GM04504 (cell line): ENCODE measurements at regions not wholly inside any gene's neighbourhood (a gene's known extent, or its start where the extent isn't known, plus 50 kb on each side); places are given as distances from the start of the nearest gene placed in this dataset.
"Not testable (repeated sequence)": the region's sequence is repeated elsewhere in the genome, so short reads cannot be mapped to it uniquely, and the experiment has no call there.

ENCODE experiments used
- DNase-seq: peaks from one replicate; pipeline ENCODE4 v3.0.0-alpha.2; 2012; ENCODE audit warnings: low read depth

DNA sequence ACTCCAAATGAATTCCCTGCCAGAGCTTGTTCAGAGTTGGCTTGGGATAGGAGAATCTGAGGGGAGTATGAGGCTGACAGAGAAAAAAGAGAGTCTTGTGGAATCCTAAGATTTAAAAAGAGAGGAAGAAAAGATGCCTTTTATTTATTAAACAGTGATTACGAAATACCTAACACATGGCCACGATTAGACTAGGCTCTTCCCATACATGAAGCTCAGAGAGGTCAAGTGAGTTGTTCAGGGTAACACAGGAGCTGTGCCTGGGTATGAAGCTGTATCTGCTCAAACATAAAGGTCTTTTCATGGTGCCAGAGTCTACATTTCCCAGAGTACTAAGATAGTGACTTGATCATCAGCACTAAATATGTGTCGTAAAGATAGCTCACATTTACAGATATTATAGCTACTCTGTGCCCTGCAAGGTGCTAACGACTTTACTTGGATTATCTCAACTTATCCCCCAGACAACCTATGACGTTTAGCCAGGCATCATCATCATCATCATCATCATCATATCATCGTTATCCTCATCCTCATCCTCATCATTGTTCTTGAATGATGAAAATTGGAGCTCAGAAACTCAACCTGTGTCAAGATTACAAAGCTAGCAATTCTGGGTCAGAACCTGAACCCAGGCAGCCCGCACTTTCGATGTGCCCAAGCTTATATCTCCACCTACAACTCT, 500.8 kb downstream of the NPIPA7 start:
- no peak for DNase-seq

DNA sequence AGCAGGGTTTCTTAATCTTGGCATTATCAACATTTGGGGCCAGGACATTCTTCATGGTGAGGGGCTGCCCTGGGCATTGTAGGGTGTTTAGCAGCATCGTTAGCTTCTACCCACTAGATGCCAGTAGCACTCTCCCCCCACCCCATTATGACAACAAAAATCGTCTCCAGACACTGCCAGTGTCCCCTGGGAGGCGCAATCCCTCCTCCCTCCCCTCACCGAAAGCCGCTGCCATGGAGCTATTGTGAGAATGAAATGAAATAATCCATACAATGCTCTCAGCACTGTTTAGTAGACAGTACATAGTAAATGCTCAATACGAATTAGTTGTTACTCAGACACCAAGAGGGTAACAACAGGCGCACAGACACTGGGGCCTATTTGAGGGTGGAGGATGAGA, 502.9 kb downstream of the NPIPA7 start:
- no peak for DNase-seq

DNA sequence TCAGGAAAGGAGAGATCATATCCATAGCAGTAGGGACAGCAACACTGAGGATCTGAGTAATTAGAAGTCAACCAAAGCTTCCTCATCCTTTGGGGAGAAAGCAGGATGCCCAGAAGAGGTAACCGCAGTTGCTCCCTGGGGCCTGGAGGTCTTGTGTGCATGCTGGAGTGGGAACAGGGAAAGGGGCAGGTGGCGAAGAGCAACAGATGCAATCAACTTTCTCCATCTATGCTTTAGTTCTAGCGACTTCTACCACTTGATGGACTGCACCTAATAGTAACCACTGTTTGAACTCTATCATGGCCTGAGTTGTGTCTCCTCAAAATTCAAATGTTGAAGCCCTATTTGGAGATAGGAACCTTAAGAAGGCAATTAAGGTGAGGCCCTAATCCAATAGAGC, 503.8 kb downstream of the NPIPA7 start:
- DNase-seq, result no peak

DNA sequence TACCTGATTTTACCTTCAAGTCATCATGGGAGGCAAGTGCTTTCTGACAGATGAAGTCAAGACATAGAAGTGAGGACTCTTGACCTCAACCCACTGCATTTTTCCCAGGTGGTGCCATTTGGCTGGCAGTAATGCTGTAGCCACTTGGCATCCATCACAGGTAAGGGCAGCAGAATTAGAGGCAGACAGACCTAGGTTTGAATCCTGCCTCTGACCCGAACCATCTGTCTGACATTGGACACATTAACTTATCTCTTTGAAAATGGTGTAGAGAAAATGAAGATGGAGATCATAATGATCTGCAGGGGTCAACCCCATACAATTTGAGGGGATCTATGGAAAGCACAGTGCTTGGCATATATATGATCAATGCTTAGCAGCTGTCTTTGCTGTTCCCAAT, 505.5 kb downstream of the NPIPA7 start:
- no peak for DNase-seq

DNA sequence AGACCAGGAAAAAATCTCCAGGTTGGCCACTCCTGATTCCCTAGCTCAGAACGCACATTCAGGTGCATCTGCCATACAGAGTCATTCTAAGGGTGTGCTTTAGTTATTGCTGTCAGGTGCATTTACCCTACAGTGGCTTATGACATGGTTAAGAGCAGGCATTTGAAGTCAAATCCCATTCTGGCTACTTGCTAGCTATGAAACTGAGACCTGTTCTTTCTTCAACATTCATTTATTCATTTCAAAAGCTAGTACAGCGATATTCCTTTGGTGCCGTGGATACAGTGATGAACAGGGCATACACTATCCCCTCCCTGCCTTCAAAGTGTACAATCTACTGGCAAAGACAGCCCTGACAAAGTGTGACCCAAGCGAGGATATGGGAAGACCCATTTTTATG, 508.3 kb downstream of the NPIPA7 start:
- no peak for DNase-seq

DNA sequence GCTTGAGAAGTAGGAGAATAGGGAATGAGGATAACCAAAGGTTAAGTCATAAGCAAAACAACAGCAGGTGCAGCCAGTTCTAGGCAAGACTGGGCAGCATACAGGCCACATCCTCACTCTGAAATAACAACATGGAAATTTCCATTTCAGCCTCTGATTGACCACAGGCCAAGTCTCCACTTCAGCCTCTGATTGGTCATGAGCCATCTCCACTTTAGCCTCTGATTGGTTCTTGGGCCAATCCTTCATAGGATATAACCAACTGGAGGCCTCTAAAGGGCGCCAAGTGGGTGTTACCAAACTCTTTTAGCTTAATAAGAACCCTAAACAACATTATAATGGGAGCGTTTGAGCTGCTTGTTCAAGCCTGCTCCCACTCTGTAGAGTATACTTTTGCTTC, 512.0 kb downstream of the NPIPA7 start:
- DNase-seq, result no peak

DNA sequence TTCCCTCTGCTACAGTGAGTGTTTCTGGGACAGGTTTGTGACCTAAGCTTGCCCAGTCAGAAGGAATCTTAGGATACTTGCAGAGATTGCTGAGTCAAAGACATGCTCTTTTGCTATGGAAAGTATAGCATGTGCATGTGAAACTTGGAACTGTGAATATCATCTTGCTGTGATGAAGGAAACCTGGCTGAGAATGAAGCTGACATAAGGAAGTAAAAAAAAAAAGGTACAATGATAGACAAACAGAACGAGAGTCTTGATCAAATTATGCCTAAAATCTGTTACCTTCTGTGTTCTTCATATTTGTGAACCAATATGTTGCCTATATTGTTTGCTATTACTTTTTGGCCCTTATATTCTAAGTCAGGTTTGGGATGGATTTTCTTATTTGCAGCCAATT, 525.7 kb downstream of the NPIPA7 start:
- no peak for DNase-seq

DNA sequence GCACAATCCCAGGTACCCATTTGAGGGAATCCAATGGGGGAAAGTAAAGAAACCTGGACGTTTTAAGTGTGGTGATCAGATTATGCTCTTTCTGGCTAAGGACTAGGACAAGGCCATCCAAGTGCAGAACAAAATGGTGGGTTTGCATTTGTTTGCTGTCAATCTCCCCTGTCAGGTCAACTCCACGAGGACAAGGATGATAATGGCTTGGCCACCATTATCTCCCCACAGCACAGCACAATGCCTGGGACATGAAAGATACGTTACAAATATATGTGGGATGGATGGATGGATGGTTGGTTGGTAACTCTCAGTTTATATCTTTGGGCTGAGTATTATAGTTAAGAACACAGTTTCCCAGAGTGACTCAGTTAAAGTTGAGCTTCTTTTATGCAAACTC, 526.9 kb downstream of the NPIPA7 start:
- no peak for DNase-seq

DNA sequence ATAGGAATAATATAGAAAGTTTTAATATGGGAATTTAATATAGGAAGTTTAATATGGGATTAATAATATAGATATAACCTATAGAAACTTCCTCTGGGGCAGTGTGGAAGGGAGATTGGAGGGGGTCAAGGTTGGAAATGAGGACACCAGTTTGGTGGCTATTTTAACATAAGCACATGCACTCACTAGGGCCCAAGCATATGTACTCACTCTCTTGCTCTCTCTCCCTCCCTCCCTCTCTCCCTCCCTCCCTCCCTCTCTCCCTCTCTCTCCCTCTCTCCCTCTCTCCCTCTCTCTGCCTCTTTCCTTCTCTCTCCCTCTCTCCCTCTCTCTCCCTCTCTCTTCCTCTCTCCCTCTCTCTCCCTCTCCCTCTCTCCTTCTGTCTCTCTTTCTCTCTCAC, 528.1 kb downstream of the NPIPA7 start:
- no peak for DNase-seq

DNA sequence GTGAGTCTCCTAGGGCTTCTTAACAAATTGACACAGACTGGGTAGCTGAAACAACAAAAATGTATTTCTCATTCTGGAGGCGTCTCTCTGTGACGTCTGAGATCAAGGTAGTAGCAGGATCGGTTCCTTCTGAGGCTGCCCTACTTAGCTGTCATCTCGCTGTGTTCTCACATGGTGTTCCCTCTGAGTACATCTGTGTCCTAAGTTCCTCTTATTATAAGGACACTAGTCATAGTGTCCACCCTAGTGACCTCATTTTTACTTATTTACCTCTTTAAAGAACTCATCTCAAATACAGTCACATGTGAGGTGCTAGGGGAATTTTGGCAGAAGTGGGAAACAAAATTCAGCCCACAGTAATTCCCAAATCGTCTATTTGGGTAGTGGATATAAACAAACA, 529.1 kb downstream of the NPIPA7 start:
- DNase-seq, result no peak

DNA sequence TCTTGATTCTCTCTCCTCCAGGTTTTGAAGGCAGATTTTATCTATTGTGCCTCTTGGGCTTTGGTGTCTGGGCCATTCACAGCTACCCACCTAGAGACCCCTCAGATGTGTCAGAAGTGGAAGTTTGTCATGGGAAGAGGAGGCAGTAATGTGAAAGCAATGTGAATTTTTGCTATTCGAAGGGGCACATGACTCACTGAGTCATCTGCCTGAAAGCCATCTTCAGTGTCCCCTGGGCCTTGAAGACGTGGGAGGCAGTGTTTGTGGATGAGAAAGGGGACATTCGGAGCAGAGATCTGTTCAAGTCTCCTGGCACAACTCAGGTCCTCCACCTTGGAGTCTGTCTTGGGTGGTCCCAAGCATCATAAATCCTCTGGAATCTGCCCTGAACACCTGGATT, 530.2 kb downstream of the NPIPA7 start:
- DNase-seq, result no peak

DNA sequence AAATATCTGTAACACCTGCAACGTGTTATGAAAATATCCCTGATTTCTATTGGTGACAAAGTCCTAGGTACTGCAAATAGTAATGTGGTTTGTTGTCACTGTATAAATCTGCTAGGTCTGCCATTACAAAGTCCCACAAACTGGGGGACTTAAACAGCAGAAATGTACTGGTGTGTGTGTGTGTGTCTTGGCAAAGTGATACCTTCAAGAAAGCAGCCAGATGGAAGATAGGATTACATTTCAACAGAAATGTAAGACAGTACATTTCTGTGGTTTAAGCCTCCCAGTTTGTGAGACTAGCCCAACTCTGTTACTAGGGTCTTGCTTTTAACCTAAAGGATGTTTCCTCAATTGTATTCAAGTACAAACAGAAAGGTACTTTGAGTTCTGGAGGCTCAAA, 531.7 kb downstream of the NPIPA7 start:
- no peak for DNase-seq

DNA sequence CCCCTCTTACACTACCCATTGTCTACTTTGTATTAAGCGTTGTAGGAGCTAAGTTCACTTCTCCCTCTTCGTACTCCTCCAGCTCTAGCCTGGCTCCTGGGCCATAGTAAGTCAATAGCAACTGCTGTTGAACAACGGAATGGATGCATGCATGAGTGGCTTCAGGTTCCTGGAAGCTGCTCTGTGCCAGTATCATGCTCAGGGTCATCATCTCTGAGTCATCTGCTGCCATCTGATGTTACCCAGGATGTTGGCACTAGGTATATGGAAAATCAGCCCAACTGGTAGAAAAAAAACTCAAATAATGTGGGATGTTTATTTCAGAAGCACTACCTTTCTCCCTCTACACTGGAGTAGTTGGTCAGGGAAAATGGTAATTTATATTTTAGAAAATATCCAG, 536.8 kb downstream of the NPIPA7 start:
- no peak for DNase-seq

DNA sequence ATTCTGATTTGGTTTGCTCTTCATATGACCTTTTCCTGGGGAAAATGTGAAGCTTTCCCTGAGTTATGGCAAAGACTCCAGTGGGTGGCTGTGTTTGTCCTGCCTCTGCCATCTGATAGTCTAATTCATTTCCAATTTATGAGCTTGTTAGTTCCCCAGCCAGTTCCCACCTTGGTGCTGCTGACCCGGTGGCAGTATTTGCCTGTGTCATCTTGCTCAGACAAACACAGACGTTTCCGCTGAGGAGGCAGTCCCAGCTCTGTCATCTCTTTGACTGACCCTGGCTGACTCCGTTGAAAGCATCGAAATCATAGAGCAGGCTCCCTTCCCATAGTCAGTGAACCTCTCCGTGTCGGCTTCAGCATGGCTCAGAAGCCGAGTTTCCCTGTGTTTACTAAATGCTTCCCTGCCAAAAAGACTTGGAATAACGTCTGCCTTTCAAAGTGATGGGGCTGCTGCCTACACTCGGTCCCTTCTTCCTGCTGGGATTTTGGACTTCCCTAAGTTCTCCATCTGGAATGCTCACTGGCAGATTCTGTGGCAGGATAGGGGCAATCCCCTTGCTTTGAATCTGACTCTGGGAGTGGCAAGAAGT, 538.3 kb downstream of the NPIPA7 start:
- DNase-seq, result no peak

DNA sequence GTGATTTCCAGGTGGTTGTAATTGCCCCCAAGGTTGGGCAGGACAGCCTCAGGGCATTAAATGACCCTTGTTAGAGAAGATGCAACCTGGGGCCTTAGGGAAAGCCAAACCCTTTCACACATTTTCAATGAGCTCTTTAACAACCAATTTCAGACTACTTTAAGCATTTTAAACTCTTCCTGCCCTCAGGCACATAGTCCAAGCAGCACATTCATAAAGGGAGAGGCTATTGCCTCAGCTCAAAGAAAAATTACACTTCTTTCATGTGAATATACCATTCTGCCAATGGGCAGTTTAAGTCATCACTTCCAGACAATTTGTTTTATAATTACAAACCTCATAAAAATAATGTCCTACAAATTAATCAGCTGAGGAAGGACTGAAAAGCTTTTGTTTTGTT, 544.5 kb downstream of the NPIPA7 start:
- DNase-seq, result no peak

DNA sequence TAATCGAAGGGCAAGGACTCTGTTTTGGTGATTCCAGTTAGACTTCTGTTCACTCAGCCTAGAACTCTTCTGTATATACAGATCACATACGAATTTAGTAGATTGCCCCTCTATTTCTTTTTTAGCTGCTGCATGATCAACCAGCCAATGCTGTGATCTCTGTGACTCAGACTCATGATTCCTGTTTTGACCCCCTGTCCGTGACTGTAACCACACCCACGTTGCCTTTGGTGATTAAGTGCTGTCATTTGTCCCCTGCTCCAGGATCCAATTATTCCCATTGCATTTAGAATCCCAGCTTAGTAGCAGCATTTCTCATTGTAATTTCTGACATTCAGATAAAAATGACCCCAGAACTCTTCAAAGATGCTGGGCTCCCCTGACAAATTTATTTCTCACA, 545.7 kb downstream of the NPIPA7 start:
- DNase-seq, result no peak

DNA sequence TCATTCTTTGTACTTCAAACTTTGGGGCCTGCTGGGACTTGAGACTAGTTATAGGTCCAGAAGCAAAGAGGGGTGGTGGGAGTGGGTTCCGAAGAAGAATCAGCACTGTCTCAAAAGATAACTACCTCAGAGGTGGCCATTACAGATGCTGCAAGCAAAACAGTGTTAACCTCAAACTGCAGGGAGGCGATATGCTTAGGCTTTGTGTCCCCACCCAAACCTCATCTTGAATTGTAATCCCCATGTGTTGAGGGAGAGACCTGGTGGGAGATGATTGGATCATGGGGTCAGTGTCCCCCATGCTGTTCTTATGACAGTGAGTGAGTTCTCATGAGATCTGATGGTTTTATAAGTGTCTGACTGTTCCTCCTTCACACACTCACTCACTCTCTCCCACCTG, 545.3 kb downstream of the XYLT1 start:
- DNase-seq, result no peak

DNA sequence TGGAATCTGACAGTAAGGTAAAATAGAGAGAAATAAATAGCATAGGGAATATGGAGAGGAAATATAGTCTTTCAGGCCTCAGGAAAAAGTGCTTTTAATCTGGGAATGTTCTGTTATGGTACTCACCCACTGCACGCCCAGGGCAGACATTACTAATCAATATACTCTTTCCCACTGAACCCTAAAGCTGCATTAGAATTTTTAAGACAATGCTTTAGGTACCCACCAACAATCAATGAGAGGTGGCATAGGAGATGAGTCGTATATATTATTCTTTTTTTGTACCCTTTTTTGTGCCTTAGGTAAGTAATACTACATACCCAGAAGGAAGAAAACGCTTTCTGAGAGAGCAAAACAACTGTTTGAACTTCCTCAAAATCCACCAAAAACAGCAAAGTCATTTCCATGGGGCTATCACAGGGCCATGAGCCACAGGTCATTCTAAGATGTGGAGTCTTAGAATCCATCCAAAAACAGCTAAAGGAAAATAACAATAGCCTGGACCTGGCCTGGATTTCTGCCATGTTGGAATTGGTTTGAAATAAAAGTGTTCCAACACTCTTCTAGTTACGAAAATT, 542.1 kb downstream of the XYLT1 start:
- no peak for DNase-seq

DNA sequence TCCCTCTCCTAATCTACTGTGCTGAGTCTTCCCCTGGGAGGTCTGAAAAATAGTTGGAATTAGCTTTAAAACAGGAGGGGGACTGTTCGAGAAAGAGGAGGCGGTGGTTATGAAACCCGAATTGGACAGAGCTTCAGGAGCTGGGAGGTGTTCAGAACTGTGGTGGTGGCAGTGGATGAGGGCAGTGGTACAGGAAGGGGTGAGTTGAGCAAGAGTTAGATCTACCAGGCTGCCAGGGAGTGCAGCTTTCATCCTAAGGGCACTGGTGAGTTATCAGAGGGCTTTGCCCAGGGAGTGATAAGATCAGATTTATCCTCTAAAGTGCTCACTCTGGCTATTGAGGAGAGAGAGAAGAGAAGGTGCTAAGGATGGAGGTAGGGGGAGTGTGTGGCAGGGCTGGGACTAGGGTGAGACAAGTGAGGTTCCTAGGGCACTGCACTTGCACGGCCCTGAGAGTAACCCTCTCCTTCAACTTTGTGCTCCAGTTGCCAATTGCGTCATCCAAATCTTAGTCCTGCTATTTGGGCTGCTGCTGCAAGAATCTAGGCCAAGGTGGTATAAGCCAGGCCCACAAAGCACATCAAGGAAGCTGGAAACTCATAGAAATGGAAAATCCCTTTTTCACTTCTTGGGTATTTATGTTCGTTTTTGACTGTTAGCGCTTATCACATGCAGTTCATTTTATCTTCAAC, 540.3 kb downstream of the XYLT1 start:
- no peak for DNase-seq

DNA sequence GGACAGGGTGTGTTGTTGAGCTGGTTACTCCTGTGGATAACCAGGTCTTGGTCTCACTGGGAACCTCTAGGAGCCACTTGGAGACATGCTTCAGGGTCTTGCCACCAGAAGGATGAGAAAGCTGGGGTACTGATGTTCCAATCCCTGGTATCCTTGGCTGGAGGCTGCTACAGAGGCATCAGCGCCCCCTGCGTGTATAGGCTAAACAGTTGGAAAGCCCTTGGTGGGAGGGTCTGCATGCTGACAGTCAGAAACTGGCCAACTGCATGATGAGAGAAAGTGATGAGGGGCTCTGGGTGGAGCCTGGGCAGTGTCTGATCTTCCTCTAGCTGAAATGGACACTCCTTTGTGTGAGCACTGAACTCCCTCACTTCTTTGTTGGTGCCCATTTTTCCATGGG, 536.9 kb downstream of the XYLT1 start:
- no peak for DNase-seq

DNA sequence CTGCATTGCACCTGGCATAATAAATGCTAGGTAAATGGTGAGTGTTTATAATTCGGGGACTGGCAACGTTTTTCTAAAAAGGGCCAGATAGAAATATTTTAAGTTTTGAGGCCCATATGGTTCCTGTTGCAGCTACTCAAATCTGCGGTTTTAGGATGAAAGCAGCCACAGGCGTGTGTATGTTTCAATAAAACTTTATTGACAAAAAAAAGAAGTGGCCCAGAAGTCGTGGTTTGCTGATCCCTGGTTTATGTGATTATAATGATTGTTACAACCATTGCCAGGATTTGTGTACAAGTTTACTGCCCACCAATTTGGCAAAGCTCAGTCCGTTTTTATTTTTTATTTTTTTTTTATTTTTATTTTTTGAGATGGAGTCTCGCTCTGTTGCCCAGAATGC, 536.1 kb downstream of the XYLT1 start:
- DNase-seq, result no peak

DNA sequence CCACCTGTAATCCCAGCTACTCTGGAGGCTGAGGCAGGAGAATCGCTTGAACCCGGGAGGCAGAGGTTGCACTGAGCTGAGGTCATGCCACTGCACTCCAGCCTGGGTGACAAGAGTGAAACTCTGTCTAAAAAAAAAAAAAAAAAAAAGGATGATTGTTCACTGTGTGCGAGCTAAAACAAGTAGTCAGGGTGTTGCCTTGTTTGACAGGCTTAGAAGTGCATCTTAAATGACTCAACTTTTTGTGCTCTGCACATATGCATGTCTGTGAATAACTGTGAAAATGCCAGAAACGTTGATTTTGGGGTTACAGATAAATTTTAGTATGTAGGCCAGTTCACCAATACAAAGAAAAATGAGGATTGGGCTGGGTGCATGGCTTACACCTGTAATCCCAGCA, 534.9 kb downstream of the XYLT1 start:
- DNase-seq, result not testable (repeated sequence)

DNA sequence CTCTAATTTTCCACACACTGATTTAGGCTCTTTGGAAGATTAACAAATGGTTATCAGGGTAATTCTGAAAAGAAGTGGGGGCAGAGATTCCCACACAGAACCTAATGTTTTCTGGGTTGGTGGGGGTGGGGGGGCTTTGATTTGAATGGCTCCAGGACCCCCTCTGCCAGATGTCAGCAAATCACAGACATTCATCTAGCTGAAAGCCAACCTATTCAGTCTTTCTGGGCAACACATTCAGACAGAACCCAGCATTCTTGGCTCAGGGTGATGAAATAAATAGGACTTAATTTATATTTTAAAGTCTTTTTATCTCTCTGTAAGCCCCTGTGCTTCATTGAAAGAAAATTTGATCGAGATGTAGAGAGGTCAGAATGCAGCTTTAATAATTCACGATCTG, 533.2 kb downstream of the XYLT1 start:
- DNase-seq, result no peak
